ENCODE measurements at regions not wholly inside any gene's neighbourhood (a gene's known extent, or its start where the extent isn't known, plus 50 kb on each side); places are given as distances from the start of the nearest gene placed in this dataset.

GRCh38 chr7:36018816-36019484, 134.1 kb upstream of the EEPD1 start:
- TF ChIP-seq CTCF (IDR thresholded peaks at IDR 0.05): no peak
- TF ChIP-seq POLR2A (IDR thresholded peaks at IDR 0.05): no peak
- no peak for TF ChIP-seq POLR2AphosphoS5 (IDR thresholded peaks at IDR 0.05)

Data from upper lobe of left lung (tissue), 4 donors.